ENCODE measurements at regions not wholly inside any gene's neighbourhood (a gene's known extent, or its start where the extent isn't known, plus 50 kb on each side); places are given as distances from the start of the nearest gene placed in this dataset.

- no peak for DNase-seq (ENCODE audit: low read depth in 2 of 2)
These were observed 151.7 kb upstream of the TOPAZ1 start for GRCh38 chr3:44090036-44090435.

GRCh38 chr3:44092497-44092896, 149.2 kb upstream of the TOPAZ1 start:
- DNase-seq (ENCODE audit: low read depth in 2 of 2): no peak

GRCh38 chr3:44093531-44093930, 148.2 kb upstream of the TOPAZ1 start:
- no peak for DNase-seq (ENCODE audit: low read depth in 2 of 2)

GRCh38 chr3:44098656-44099415, 142.8 kb upstream of the TOPAZ1 start:
- no peak for DNase-seq (ENCODE audit: low read depth in 2 of 2)

- no peak for DNase-seq (ENCODE audit: low read depth in 2 of 2)
These were observed 142.0 kb upstream of the TOPAZ1 start for GRCh38 chr3:44099566-44100297.

GRCh38 chr3:44100298-44100695, 141.4 kb upstream of the TOPAZ1 start:
- no peak for DNase-seq (ENCODE audit: low read depth in 2 of 2)

GRCh38 chr3:44104043-44104442, 137.6 kb upstream of the TOPAZ1 start:
- DNase-seq (ENCODE audit: low read depth in 2 of 2): no peak

GRCh38 chr3:44104668-44105321, 136.9 kb upstream of the TOPAZ1 start:
- DNase-seq (ENCODE audit: low read depth in 2 of 2): peak; percentile 9 to 14

- no peak for DNase-seq (ENCODE audit: low read depth in 2 of 2)
These were observed 136.1 kb upstream of the TOPAZ1 start for GRCh38 chr3:44105571-44105970.

- no peak for DNase-seq (ENCODE audit: low read depth in 2 of 2)
These were observed 134.9 kb upstream of the TOPAZ1 start for GRCh38 chr3:44106756-44107155.

- no peak for DNase-seq (ENCODE audit: low read depth in 2 of 2)
These were observed 133.2 kb upstream of the TOPAZ1 start for GRCh38 chr3:44108481-44108880.

- no peak for DNase-seq (ENCODE audit: low read depth in 2 of 2)
These were observed 131.8 kb upstream of the TOPAZ1 start for GRCh38 chr3:44109771-44110361.

GRCh38 chr3:44110648-44111047, 131.0 kb upstream of the TOPAZ1 start:
- DNase-seq (ENCODE audit: low read depth in 2 of 2): no peak

- no peak for DNase-seq (ENCODE audit: low read depth in 2 of 2)
These were observed 130.2 kb upstream of the TOPAZ1 start for GRCh38 chr3:44111482-44111881.

- DNase-seq (ENCODE audit: low read depth in 2 of 2): peak; percentile 23 to 49
These were observed 127.5 kb upstream of the TOPAZ1 start for GRCh38 chr3:44114142-44114541.

- DNase-seq (ENCODE audit: low read depth in 2 of 2): no peak
These were observed 124.4 kb upstream of the TOPAZ1 start for GRCh38 chr3:44117239-44117638.

- DNase-seq (ENCODE audit: low read depth in 2 of 2): no peak
These were observed 124.0 kb upstream of the TOPAZ1 start for GRCh38 chr3:44117736-44118135.

- DNase-seq (ENCODE audit: low read depth in 2 of 2): no peak
These were observed 120.7 kb upstream of the TOPAZ1 start for GRCh38 chr3:44120721-44121582.

- no peak for DNase-seq (ENCODE audit: low read depth in 2 of 2)
These were observed 116.4 kb upstream of the TOPAZ1 start for GRCh38 chr3:44125246-44125645.

GRCh38 chr3:44125882-44126281, 115.8 kb upstream of the TOPAZ1 start:
- no peak for DNase-seq (ENCODE audit: low read depth in 2 of 2)

GRCh38 chr3:44128057-44128775, 113.5 kb upstream of the TOPAZ1 start:
- DNase-seq (ENCODE audit: low read depth in 2 of 2): no peak
